HT-29 (cell line): ENCODE measurements at regions not wholly inside any gene's neighbourhood (a gene's known extent, or its start where the extent isn't known, plus 50 kb on each side); places are given as distances from the start of the nearest gene placed in this dataset.
"Not testable (repeated sequence)": the region's sequence is repeated elsewhere in the genome, so short reads cannot be mapped to it uniquely, and the experiment has no call there.

ENCODE experiments used
- DNase-seq: peaks from one replicate; pipeline ENCODE4 v3.0.0-alpha.2; 2015; ENCODE audit warnings: low spot score

GRCh38 chr13:97520061-97520460 lies 86.1 kb downstream of the RAP2A start:
- no peak for DNase-seq

- no peak for DNase-seq
Measured at GRCh38 chr13:97520866-97521265, 86.9 kb downstream of the RAP2A start.

DNA sequence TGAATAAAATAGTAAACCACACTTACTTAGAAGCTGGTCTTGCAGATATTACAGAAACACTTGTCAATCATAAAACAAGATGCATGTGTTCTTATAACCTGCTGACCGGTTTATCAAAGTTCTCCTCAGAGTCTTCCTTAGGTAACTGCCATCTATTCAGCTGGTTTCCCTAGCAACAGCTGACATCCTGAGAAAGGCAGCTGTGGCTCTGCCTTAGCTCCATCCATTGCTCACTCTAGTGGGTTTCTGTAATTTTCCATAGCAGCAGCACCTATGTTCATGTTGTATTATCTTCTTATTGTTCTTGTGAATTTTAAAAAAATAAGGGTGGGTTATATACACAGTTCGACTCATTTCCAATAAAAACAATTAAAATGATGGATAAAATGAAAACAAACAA lies 87.8 kb downstream of the RAP2A start:
- no peak for DNase-seq

DNA sequence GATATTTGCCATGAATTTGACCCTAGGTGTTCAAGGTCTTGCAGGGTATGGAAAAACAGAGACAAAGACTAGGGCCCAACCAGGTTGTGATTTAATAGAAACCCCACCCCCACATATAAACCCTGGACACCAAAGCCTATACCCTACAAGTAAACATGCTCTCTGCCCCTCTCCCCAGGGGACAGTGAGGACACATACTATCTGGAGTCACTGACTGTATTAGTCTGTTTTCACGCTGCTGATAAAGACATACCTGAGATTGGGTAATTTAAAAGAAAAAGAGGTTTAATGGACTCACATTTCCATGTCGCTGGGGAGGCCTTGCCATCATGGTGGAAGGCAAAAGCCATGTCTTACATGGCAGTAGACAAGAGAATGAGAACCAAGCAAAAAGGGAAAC lies 88.3 kb downstream of the RAP2A start:
- DNase-seq, result no peak

- no peak for DNase-seq
Measured at GRCh38 chr13:97526556-97526955, 92.6 kb downstream of the RAP2A start.

DNA sequence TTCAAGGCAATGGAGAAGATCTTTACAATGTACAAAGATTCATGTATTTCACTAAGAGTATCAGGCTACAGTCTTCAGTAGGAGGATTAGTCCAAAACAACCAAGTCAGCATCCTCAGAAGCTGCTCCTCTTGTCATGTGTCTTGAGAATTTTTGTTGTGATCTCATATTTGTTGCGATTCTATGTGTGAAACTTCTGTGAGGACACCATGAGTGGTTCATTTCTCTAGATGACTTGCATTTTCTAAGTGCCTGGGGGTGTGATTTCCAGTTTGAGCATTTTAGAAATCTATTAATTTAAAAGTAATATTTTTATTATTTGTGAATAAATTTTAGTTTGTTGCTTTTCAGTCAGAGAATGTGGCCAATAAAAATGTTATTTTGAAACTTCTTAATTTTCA lies 94.5 kb downstream of the RAP2A start:
- no peak for DNase-seq

DNA sequence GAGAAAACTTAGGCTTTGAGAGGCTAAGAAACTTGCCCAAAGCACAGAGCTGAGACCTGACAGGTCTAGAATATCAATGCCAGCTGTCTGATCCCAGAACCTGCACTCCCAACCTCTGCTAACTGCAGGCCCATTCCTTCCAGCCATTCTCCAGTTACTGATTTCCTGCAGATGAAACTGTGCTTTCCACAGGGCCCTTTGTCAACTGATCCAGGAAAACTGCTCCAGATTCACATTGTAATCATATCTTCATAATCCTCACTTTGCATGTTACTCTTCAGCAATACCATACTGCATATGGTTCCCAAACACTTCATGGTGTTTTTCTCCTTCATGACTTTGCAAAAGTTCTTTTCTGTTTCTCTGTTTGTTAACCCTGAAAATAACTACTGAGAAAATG lies 100.6 kb downstream of the RAP2A start:
- no peak for DNase-seq

- DNase-seq, result no peak
Measured at GRCh38 chr13:97535614-97536013, 101.6 kb downstream of the RAP2A start.

DNA sequence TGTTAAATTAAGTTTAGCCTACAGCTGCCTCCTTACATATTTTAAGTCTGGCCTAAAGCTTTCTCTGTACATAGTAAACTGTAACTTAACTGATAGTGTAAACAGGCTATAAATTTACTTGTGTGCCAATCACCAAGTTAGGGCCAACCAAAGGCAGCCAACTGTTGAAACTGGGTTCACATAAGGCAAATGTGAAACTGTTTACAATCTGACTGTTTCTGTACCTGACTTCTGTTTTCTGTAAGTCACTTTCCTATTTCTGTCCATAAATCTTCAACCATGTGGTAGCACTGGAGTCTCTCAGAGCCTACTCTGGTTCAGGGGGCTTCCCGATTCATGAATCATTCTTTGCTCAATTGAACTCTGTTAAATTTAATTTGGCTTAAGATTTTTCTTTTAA lies 103.1 kb downstream of the RAP2A start:
- no peak for DNase-seq

DNA sequence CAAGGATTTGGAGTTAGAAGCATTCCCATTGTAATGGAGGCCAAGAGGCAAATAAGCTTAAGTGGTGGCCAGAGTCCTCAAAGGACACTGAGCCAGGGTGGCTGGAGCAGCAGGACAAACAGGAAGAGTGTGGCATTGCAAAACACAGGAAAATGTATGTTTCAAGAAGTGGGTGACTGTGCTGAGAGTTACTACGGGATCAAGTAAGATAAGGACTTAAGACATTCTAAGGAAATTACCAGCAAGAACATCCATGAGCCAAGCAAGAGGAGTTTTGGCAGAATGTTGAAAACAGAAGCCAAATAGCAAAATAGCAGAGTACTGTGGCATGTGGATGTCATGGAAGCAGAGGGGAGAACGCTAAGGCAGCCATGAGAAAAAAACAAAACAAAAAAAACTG lies 104.2 kb downstream of the RAP2A start:
- DNase-seq, result no peak

DNA sequence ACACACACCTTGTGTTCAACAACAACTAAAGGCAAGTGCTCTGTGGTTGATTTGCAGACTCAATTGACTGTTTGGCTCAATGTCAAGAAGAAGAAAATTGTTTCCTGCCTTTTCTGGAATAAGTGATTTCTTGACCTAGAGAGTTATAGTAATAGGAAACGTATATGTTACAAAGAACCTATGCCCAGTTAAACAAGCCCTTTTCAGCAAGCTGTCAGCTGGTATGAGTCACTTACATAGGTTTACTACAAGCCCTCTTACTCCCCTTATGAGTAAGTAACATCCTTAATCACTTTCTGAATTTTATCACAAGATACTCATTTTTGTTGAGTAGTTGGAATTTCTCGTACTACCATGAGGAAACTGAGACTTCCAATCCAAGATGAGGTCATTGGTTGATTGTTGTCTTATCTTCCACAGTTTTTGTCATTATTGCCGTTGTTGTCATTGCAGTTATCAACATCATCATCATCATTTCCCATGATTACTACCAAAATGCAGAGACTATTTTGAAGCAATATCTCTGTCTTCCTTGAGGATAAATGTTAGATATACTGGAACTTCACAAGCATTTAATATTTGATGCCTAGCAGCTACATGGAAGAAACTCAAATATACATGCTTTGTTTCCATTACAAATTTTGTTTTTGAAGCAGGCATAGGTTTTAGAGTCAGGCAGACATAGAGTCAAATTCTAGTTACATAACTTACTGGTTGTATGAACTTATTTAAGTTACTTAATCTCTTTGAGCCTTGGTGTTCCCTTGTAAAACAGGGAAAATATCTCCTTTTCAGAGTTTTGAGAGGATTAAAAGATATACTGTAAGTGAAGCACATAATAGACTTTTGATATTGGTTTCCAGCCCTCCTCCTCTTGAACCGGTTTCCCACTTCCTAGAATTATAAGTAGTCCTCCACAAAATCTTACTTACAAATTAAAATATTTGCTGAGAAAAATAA lies 106.0 kb downstream of the RAP2A start:
- DNase-seq, result no peak

DNA sequence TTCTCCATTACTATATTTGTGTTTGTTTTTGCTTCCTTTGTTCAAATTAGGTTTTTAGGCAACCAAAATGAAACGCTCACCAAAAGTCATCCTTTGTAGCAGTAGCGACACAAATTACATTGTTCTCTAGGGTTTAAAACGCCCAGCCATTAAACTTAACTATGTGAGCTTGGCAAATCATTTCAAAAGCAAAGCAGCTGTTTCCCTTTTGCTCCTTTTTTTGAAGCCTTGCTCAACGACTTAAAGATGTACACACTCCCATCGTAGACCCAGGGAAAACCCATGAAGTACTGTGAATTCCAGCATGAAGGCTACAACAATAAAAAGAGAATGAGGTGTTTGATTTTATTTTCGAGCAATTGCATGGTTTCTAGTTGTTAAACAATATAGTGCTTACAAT lies 106.7 kb downstream of the RAP2A start:
- no peak for DNase-seq

- no peak for DNase-seq
Measured at GRCh38 chr13:97542102-97542685, 108.2 kb downstream of the RAP2A start.

- DNase-seq, result no peak
Measured at GRCh38 chr13:97544031-97544765, 110.2 kb downstream of the RAP2A start.

GRCh38 chr13:97544971-97545499 lies 111.1 kb downstream of the RAP2A start:
- not testable (repeated sequence) for DNase-seq

DNA sequence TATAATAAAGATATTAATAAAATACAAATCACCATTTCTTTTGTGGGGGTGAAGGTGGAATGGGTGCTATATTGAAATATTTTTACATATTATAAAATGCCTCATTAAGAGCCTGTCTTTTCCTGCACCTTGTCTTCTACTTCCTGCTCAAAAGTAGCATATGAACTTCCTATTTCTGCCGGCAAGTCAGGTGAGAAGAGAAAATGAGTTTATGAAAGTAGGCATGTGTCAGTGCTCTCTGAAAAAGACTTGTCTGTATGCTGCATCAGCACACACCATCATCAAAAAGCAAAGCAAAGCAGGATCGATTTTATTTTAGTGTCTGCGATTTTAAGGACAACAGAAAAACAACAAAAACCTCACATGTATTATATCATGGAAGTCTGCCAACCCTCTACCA lies 114.2 kb downstream of the RAP2A start:
- DNase-seq, result no peak

DNA sequence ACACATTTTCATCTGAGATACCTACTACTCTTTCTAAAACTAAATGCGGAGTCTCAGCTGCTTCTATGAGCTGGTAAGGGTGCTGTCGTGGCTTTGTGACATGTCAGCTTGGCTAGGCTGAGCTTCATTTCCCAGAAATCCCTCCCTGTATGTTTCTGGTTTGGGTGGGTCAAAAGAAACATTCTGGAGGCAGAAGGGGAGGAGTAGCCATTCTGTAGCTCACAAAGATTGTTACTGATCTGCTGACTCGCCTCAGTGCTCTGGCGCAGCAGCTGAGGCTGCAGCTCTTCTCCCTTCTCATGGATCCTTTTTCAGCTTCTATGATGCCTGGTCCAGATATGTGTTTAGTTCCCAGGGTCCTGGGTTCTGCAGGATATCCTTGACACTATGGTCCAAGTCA lies 114.7 kb downstream of the RAP2A start:
- no peak for DNase-seq

GRCh38 chr13:97549201-97549600 lies 115.2 kb downstream of the RAP2A start:
- no peak for DNase-seq

DNA sequence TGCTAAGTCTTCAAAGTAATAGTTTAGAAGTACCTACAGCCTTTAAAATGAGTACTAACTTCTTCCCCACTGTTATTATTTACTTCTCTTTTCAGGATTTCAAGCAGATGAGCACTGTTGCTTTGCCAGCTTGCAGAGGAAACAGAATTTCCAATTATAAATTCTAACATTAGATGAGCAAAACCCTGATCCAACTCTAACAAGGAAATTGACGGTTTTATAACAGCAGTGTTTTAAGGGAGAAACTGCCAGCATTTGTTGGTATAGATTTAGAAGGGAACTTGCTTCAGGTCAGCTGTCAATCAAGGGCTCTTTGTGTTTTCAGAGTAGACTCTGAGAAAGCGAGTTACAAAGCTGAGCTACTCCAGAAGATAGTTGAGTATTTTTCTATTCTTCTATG lies 120.5 kb downstream of the RAP2A start:
- DNase-seq, result no peak

GRCh38 chr13:97555034-97555433 lies 121.1 kb downstream of the RAP2A start:
- no peak for DNase-seq

GRCh38 chr13:97559030-97559429 lies 125.1 kb downstream of the RAP2A start:
- no peak for DNase-seq

GRCh38 chr13:97559981-97560380 lies 126.0 kb downstream of the RAP2A start:
- DNase-seq, result no peak
